LNCAP (cell line): ENCODE measurements at regions not wholly inside any gene's neighbourhood (a gene's known extent, or its start where the extent isn't known, plus 50 kb on each side); places are given as distances from the start of the nearest gene placed in this dataset.

ENCODE experiments used
- CTCF ChIP-seq: fragments of 450-650 bp; IDR thresholded peaks from 2 replicates; pipeline ENCODE4 v1.5.1; 2017; ENCODE audit warnings: mild to moderate bottlenecking

GRCh38 chr12:125193376-125194152 is 128.3 kb downstream of the AACS start:
- TF ChIP-seq CTCF: no peak

GRCh38 chr12:125194163-125194773 is 129.0 kb downstream of the AACS start:
- TF ChIP-seq CTCF: no peak

- TF ChIP-seq CTCF: no peak
These were observed 129.8 kb downstream of the AACS start for GRCh38 chr12:125194987-125195386.

GRCh38 chr12:125197326-125197725 is 132.1 kb downstream of the AACS start:
- no peak for TF ChIP-seq CTCF

- TF ChIP-seq CTCF: no peak
These were observed 133.4 kb downstream of the AACS start for GRCh38 chr12:125198652-125199051.

GRCh38 chr12:125201090-125201489 is 135.9 kb downstream of the AACS start:
- TF ChIP-seq CTCF: no peak

GRCh38 chr12:125201940-125202339 is 136.7 kb downstream of the AACS start:
- TF ChIP-seq CTCF: no peak
